ENCODE measurements at regions not wholly inside any gene's neighbourhood (a gene's known extent, or its start where the extent isn't known, plus 50 kb on each side); places are given as distances from the start of the nearest gene placed in this dataset.

DNA sequence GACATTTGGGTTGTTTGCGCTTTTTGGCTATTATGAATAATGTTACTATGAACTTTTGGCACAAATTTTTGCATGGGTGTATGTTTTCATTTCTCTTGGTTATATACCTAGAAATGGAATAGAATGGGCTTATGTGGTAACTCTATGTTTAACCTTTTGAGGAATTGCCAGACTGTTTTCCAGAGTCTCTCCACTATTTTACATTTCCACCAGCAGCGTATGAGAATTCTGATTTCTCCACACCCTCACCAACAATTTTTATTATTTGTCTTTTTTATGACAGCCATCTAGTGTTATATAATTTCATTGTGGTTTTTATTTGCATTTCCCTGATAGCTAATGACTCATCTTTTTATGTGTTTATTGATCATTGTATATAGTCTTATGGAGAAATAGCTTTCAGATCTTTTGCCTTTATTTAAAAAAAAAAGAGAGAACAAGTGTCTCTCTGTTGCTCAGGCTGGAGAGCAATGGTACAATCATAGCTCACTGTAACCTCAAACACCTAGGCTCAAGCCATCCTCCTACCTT is 247.2 kb downstream of the OPA1 start:
- no peaks in the 10 kb centered on the region for H3K36me3 ChIP-seq (ENCODE audit: control insufficient read depth in 2 of 2, insufficient read depth in 1 of 2, low read length in 2 of 2)
- H3K4me1 ChIP-seq (ENCODE audit: control insufficient read depth, insufficient read depth, low read length): no peaks in the 10 kb centered on the region
- H3K27ac ChIP-seq (ENCODE audit: extremely low read depth, low read depth, low read length): no peak overlapping the region
- TF ChIP-seq GLIS1 (tag by site-specific recombination; IDR thresholded peaks at IDR 0.05) (no peak), ZNF501 (tag by site-specific recombination; IDR thresholded peaks at IDR 0.05) (no peak), ZNF426 (tag by site-specific recombination; IDR thresholded peaks at IDR 0.05) (no peak), ZNF184 (tag by site-specific recombination; IDR thresholded peaks at IDR 0.05) (no peak), ZNF140 (tag by site-specific recombination; IDR thresholded peaks at IDR 0.05) (no peak), ZSCAN23 (tag by site-specific recombination; IDR thresholded peaks at IDR 0.05) (no peak), ZNF133 (tag by site-specific recombination; IDR thresholded peaks at IDR 0.05) (no peak), ZNF37A (tag by site-specific recombination; IDR thresholded peaks at IDR 0.05) (no peak), FEZF1 (tag by site-specific recombination; IDR thresholded peaks at IDR 0.05) (no peak), YY2 (tag by site-specific recombination; IDR thresholded peaks at IDR 0.05) (no peak), ZNF830 (tag by site-specific recombination; IDR thresholded peaks at IDR 0.05; ENCODE audit: low read depth) (no peak), SCRT2 (tag by site-specific recombination; IDR thresholded peaks at IDR 0.05) (no peak), GLI2 (tag by site-specific recombination; IDR thresholded peaks at IDR 0.05; ENCODE audit: borderline replicate concordance, low read depth) (no peak)
- TF ChIP-seq, protein P1, sequence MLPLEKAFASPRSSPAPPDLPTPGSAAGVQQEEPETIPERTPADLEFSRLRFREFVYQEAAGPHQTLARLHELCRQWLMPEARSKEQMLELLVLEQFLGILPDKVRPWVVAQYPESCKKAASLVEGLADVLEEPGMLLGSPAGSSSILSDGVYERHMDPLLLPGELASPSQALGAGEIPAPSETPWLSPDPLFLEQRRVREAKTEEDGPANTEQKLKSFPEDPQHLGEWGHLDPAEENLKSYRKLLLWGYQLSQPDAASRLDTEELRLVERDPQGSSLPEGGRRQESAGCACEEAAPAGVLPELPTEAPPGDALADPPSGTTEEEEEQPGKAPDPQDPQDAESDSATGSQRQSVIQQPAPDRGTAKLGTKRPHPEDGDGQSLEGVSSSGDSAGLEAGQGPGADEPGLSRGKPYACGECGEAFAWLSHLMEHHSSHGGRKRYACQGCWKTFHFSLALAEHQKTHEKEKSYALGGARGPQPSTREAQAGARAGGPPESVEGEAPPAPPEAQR (tag by site-specific recombination; IDR thresholded peaks at IDR 0.05): no peak
- TF ChIP-seq, protein P2, sequence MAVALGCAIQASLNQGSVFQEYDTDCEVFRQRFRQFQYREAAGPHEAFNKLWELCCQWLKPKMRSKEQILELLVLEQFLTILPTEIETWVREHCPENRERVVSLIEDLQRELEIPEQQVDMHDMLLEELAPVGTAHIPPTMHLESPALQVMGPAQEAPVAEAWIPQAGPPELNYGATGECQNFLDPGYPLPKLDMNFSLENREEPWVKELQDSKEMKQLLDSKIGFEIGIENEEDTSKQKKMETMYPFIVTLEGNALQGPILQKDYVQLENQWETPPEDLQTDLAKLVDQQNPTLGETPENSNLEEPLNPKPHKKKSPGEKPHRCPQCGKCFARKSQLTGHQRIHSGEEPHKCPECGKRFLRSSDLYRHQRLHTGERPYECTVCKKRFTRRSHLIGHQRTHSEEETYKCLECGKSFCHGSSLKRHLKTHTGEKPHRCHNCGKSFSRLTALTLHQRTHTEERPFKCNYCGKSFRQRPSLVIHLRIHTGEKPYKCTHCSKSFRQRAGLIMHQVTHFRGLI (tag by site-specific recombination; IDR thresholded peaks at IDR 0.05): no peak
- TF ChIP-seq, protein P3, sequence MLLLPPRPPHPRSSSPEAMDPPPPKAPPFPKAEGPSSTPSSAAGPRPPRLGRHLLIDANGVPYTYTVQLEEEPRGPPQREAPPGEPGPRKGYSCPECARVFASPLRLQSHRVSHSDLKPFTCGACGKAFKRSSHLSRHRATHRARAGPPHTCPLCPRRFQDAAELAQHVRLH (tag by site-specific recombination; IDR thresholded peaks at IDR 0.05): no peak
- TF ChIP-seq, protein P4, sequence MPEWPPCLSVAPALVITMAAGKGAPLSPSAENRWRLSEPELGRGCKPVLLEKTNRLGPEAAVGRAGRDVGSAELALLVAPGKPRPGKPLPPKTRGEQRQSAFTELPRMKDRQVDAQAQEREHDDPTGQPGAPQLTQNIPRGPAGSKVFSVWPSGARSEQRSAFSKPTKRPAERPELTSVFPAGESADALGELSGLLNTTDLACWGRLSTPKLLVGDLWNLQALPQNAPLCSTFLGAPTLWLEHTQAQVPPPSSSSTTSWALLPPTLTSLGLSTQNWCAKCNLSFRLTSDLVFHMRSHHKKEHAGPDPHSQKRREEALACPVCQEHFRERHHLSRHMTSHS (tag by site-specific recombination; IDR thresholded peaks at IDR 0.05): no peak
- no peak overlapping the region for H3K4me3 ChIP-seq (ENCODE audit: low read depth, low read length)
- ChIA-PET CTCF (no interaction called here), POLR2A (no interaction called here)
- H3K9me3 ChIP-seq (ENCODE audit: control insufficient read depth, insufficient read depth, low read depth, low read length): no peaks in the 10 kb centered on the region

DNA sequence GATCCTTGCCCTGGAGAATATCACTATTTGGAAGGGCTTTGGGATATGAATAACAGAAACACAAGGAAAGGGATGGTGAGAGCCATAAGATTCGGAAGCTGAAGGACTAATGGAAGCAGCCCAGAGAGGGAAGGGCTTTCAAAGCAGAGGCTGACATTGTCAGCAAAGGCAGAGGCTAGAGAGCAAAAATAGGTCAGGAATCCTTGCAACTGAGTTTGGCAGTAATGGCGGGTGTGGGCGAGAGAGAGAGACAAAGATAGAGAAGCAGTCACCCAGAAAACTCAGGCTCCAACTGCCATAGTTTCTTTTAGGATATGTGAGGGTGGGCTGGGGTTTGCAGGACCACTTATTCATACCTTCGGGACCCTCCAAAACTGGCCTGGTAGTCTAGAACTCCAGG is 248.6 kb downstream of the OPA1 start:
- H3K36me3 ChIP-seq (ENCODE audit: control insufficient read depth in 2 of 2, insufficient read depth in 1 of 2, low read length in 2 of 2): no peaks in the 10 kb centered on the region
- no peaks in the 10 kb centered on the region for H3K4me1 ChIP-seq (ENCODE audit: control insufficient read depth, insufficient read depth, low read length)
- ChIA-PET POLR2A (no interaction called here), CTCF (no interaction called here)
- H3K9me3 ChIP-seq (ENCODE audit: control insufficient read depth, insufficient read depth, low read depth, low read length): no peaks in the 10 kb centered on the region
- H3K4me3 ChIP-seq (ENCODE audit: low read depth, low read length): no peak overlapping the region
- H3K27ac ChIP-seq (ENCODE audit: extremely low read depth, low read depth, low read length): no peak overlapping the region
- TF ChIP-seq ZNF24 (tag by site-specific recombination; IDR thresholded peaks at IDR 0.05): no peak
- no peak for TF ChIP-seq ZFP37 (tag by site-specific recombination; IDR thresholded peaks at IDR 0.05)
- TF ChIP-seq ZNF621 (tag by site-specific recombination; IDR thresholded peaks at IDR 0.05): no peak
- TF ChIP-seq, protein P5, sequence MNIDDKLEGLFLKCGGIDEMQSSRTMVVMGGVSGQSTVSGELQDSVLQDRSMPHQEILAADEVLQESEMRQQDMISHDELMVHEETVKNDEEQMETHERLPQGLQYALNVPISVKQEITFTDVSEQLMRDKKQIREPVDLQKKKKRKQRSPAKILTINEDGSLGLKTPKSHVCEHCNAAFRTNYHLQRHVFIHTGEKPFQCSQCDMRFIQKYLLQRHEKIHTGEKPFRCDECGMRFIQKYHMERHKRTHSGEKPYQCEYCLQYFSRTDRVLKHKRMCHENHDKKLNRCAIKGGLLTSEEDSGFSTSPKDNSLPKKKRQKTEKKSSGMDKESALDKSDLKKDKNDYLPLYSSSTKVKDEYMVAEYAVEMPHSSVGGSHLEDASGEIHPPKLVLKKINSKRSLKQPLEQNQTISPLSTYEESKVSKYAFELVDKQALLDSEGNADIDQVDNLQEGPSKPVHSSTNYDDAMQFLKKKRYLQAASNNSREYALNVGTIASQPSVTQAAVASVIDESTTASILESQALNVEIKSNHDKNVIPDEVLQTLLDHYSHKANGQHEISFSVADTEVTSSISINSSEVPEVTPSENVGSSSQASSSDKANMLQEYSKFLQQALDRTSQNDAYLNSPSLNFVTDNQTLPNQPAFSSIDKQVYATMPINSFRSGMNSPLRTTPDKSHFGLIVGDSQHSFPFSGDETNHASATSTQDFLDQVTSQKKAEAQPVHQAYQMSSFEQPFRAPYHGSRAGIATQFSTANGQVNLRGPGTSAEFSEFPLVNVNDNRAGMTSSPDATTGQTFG (tag by site-specific recombination; IDR thresholded peaks at IDR 0.05; ENCODE audit: borderline replicate concordance): no peak
- no peak for TF ChIP-seq ZNF391 (tag by site-specific recombination; IDR thresholded peaks at IDR 0.05; ENCODE audit: borderline replicate concordance, low read depth)
- no peak for TF ChIP-seq ZFP3 (tag by site-specific recombination; IDR thresholded peaks at IDR 0.05; ENCODE audit: low read depth)
- TF ChIP-seq, protein P6, sequence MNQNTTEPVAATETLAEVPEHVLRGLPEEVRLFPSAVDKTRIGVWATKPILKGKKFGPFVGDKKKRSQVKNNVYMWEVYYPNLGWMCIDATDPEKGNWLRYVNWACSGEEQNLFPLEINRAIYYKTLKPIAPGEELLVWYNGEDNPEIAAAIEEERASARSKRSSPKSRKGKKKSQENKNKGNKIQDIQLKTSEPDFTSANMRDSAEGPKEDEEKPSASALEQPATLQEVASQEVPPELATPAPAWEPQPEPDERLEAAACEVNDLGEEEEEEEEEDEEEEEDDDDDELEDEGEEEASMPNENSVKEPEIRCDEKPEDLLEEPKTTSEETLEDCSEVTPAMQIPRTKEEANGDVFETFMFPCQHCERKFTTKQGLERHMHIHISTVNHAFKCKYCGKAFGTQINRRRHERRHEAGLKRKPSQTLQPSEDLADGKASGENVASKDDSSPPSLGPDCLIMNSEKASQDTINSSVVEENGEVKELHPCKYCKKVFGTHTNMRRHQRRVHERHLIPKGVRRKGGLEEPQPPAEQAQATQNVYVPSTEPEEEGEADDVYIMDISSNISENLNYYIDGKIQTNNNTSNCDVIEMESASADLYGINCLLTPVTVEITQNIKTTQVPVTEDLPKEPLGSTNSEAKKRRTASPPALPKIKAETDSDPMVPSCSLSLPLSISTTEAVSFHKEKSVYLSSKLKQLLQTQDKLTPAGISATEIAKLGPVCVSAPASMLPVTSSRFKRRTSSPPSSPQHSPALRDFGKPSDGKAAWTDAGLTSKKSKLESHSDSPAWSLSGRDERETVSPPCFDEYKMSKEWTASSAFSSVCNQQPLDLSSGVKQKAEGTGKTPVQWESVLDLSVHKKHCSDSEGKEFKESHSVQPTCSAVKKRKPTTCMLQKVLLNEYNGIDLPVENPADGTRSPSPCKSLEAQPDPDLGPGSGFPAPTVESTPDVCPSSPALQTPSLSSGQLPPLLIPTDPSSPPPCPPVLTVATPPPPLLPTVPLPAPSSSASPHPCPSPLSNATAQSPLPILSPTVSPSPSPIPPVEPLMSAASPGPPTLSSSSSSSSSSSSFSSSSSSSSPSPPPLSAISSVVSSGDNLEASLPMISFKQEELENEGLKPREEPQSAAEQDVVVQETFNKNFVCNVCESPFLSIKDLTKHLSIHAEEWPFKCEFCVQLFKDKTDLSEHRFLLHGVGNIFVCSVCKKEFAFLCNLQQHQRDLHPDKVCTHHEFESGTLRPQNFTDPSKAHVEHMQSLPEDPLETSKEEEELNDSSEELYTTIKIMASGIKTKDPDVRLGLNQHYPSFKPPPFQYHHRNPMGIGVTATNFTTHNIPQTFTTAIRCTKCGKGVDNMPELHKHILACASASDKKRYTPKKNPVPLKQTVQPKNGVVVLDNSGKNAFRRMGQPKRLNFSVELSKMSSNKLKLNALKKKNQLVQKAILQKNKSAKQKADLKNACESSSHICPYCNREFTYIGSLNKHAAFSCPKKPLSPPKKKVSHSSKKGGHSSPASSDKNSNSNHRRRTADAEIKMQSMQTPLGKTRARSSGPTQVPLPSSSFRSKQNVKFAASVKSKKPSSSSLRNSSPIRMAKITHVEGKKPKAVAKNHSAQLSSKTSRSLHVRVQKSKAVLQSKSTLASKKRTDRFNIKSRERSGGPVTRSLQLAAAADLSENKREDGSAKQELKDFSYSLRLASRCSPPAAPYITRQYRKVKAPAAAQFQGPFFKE (tag by site-specific recombination; IDR thresholded peaks at IDR 0.05; ENCODE audit: borderline replicate concordance): no peak

Data from HEK293 (cell line).